LHCN-M2 (cell line): ENCODE measurements at regions not wholly inside any gene's neighbourhood (a gene's known extent, or its start where the extent isn't known, plus 50 kb on each side); places are given as distances from the start of the nearest gene placed in this dataset.
A peak's percentile ranks its signal among the peaks of the same experiment; 100 is the strongest.
"Not testable (repeated sequence)": the region's sequence is repeated elsewhere in the genome, so short reads cannot be mapped to it uniquely, and the experiment has no call there.

ENCODE experiments used
- DNase-seq: peaks from one replicate; pipeline ENCODE4 v3.0.0-alpha.2; 2012; ENCODE audit warnings: low read depth

GRCh38 chr20:60168963-60169362, 210.7 kb downstream of the CDH26 start:
- no peak for DNase-seq

DNA sequence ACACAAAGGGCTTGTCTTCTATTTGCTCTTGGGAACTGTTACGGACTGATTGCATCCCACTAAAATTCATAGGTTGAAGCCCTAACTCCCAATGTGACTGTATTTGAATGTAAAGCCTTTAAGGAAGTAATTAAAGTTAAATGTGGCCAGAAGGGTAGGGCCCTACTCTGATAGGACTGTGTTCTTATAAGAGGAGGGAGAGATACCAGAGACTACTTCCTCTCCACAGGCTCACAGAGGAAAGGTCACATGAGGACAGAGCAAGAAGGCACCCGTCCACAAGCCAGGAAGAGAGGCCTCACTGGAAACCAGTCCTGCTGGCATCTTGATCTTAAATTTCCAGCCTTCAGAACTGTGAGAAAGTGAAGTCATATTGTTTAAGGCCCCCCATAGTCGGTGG, 211.9 kb downstream of the CDH26 start:
- no peak for DNase-seq

GRCh38 chr20:60171313-60171712, 213.1 kb downstream of the CDH26 start:
- DNase-seq = no peak

- no peak for DNase-seq
These were observed 213.5 kb downstream of the CDH26 start for GRCh38 chr20:60171738-60172137.

GRCh38 chr20:60172346-60172984, 214.2 kb downstream of the CDH26 start:
- DNase-seq = no peak

DNA sequence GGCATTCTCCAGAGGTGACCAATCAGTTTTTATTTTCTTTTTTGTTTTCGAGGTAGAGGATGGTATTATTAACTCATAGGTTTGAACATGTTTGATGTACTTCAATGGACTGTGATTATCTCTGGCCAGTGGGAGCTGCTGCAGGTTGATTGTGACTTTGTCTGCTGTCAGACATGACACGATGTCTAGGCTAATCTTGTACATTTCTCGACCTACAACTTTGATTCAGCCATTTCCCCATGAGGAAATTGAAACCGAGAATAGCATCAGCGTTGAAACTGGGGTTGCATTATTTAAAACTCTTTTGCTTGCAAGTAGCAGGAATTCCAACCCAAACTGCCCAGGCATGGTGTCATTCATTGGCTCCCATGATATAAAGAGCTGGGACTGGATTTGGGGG, 218.9 kb downstream of the CDH26 start:
- DNase-seq = no peak

DNA sequence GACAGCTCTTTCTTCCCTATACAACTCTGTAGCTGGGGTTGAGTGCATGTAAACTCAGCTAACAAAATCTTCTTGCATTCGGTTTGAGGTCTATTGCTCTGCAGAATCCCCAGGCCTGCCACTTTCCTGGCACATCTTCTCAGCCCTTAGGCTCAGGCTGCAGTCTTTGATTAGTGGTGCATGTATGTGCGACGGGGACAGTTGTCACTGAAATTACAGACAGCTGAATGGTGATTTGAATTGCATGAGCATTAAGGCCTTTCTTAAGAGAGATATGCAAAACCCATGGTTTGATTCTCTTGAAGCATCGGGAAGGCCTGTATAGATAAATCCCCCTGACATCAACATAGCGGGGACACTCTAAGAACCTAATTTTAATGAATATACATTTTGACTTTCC, 222.8 kb downstream of the CDH26 start:
- no peak for DNase-seq

DNA sequence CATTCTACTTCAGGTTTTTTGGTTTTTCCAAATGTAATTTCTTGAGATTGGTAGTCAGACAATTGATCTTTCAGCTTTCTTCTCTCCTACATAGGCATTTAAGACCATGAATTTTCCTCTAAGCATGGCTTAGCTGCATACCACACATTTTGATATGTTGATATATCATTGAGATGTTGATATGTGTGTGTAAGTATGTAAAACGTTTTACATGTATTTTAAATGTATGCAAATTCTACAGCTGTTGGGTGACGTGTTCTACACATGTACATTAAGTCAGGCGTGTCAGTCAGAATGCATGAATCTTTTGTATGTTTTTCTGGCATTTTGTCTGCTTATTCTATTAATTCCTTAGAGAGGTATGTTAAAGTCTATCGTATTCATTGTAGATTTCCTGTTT, 228.2 kb downstream of the CDH26 start:
- DNase-seq = no peak

DNA sequence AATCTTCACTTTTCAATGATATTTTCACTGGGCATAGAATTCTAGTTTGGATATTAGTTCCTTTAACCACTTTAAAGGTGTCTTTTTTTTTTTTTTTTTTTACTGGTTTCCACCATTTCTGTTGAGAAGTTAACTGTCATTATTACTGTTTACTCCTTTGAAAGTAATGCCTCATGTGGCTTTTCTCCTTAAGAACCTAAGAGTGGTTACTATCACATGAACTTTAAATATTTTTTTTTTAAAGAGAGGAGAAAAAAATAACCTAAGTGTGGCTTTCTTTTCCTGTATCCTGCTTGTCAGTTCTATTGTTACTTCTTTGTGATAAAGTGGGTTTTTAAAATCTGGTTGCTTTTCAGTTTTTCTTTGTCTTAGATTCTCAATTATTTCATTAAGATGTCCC, 229.5 kb downstream of the CDH26 start:
- no peak for DNase-seq

DNA sequence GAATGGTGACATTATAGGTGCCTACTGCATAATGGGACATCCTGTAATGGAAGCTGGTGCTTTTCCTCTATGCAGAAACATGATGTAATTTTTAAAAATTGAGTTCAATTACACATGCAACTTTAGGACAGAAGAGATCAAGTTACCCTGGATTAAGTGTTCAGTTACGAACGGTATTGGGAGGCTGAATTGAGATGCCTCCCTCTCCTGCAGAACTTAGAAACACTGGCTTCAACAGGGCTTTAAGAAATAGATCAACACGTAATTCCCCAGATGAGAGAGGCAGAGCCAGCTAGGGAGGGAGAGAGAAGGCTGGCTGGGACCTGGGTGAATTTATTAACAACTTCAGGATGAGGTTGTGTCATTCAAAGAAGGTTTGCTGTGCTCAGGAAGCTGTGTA, 232.8 kb downstream of the CDH26 start:
- no peak for DNase-seq

GRCh38 chr20:60192326-60192725, 234.1 kb downstream of the CDH26 start:
- DNase-seq = no peak

DNA sequence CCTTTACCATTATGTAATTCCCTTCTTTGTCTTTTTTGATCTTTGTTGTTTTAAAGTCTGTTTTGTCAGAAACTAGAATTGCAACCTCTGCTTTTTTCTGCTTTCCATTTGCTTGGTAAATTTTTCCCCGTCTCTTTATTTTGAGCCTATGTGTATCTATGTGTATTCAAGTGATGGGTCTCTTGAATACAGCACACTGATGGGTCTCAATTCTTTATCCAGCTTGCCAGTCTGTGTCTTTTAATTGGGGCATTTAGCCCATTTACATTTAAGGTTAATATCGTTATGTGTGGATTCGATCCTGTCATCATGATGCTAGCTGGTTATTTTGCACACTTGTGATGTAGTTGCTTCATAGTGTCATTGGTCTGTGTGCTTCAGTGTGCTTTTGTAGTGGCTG, 240.9 kb downstream of the CDH26 start:
- not testable (repeated sequence) for DNase-seq

GRCh38 chr20:60199866-60200265, 241.6 kb downstream of the CDH26 start:
- no peak for DNase-seq

- no peak for DNase-seq
These were observed 242.2 kb downstream of the CDH26 start for GRCh38 chr20:60200305-60200918.

DNA sequence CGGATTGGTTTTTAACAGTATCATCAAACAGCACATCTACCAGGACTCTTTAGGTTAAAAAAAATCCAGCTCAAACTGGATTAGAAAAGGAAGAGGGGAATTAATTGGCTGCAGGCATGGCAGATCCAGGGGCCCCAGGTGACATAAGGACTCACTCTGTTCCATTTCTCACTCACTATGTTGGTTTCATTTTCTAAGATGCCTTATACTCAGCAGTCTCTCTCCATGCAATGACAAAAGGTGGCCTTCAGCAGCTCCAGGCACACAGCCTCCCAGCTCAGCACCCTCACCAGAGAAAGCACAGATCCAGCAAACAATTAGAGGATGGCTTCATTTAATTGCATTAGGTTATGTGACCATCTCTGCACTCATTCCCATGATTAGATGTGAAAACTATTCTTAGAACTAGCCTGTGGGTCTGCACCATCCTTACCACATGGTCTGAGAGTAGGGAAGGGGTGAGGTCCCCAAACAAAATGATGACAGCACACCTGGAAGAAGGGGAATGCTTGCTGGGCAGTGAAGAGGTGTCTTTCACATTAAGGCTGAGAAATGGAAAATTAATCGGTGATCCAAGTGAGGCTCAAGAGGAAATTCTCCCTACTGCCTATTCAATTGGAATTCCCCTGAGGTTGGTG, 243.1 kb downstream of the CDH26 start:
- no peak for DNase-seq

DNA sequence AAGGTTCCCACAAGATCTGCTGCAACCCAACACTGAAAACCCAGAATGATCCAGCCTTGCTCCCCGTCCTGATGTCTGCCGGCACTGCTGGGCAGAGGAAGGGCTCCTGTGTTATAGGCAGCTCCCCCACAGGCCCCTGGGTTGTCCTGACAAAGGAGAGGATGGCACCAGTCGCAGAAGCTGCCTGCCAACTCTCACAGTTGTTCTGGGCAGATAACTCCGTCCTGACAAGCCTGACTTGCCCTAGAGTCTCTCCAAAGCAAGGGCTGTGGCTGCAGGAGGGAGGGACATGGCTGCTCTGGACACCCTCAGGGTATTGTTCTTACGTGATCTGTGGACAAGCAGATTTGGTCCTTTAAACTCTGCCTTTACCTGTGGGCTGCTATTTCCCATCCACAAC, 243.8 kb downstream of the CDH26 start:
- DNase-seq = no peak

DNA sequence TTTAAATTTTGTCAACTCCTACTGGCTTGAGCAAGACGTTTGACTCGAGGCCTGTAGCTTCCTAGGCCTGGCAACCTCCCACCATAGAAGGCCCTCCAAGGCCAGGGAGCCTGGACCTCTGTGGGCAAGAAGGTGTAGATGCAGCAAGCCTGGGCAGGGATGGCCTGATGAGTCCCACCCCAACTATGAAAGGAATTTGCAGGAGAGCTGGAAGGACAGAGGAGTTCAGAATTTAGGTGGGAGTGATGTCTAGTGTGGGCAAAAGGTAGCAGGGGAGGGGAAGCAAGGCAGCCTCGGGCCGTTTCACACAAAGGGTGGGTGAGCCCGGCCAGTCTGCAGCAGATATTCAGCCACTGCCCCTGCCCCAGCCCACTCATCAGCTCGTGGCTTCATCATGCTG, 245.2 kb downstream of the CDH26 start:
- no peak for DNase-seq

GRCh38 chr20:60204601-60205000, 246.4 kb downstream of the CDH26 start:
- no peak for DNase-seq

DNA sequence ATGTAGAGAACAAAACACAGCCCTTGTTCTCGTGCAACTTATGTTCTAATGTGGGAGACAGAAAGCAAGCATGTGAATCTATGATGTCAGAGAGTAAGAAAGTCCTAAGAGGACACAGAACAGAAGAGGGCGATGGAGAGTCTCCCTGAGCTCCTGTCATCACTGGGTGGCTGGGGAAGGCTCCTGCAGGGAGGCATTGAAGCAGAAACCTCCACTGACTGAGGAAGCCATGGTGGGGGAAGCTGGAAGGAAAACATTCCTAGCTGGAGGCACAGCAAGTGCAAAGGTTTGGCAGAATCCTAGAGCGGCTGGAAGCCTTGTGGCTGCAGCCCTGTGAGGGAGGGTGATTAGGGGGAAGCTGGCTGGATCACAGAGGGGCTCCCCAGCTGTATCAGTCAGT, 248.0 kb downstream of the CDH26 start:
- peak; percentile 49 for DNase-seq

DNA sequence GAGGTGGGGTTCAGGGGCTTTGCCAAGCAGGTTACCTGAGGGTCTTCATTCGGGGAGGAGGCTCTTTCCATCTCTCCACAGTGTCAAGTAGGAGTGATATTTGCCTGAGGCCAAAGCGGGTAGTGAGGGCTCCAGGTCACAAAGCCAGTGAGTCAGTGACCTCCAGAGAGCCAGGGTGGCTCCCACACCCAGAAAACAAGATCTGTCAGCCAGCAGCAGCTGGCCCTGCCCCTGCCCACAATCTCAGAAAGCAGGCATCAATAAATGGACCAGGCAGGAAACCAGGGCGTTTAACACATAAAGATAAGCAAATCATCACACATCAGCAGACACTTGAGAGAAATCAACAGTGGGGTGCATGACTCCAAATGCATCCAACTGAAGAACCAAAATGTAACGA, 250.8 kb downstream of the CDH26 start:
- peak; percentile 25 for DNase-seq

- DNase-seq = peak; percentile 49
These were observed 252.8 kb downstream of the CDH26 start for GRCh38 chr20:60210779-60211617.
